C4-2B (cell line): ENCODE measurements at regions not wholly inside any gene's neighbourhood (a gene's known extent, or its start where the extent isn't known, plus 50 kb on each side); places are given as distances from the start of the nearest gene placed in this dataset.
"Not testable (repeated sequence)": the region's sequence is repeated elsewhere in the genome, so short reads cannot be mapped to it uniquely, and the experiment has no call there.

Experiments used
- H3K27ac ChIP-seq: fragments of 450-650 bp; 2 replicates; pipeline ENCODE4 v1.5.1; 2017
- ZFX ChIP-seq: fragments of 450-650 bp; IDR thresholded peaks from 2 replicates; pipeline ENCODE4 v1.6.1; 2017
- TF ChIP-seq, protein P1 (sequence below): fragments of 450-650 bp; conservative IDR thresholded peaks from 2 replicates; pipeline ENCODE4 v1.5.1; 2017; ENCODE audit warnings: mild to moderate bottlenecking

DNA sequence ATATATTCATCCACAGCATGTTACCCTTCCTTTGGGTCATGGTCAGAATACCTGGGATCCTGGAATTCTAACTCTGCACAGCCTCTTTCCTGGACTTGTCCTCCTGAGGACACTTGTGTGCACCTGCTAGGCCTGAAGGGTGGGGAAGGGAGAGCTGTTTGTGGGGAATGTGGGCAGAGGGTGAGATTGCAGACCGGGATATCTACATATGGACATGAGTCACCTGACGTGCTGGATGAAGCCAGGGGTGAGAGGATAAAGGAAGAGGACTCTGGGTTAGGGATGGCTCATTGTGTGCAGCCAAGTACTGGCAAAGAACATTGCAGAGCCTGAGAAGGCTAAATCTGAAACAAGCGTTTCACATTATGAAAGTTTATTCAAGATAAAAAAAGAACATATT is 241.4 kb upstream of the RPS23 start:
- H3K27ac ChIP-seq, result no peak overlapping the region
- no peak for TF ChIP-seq ZFX
- TF ChIP-seq, protein P1, sequence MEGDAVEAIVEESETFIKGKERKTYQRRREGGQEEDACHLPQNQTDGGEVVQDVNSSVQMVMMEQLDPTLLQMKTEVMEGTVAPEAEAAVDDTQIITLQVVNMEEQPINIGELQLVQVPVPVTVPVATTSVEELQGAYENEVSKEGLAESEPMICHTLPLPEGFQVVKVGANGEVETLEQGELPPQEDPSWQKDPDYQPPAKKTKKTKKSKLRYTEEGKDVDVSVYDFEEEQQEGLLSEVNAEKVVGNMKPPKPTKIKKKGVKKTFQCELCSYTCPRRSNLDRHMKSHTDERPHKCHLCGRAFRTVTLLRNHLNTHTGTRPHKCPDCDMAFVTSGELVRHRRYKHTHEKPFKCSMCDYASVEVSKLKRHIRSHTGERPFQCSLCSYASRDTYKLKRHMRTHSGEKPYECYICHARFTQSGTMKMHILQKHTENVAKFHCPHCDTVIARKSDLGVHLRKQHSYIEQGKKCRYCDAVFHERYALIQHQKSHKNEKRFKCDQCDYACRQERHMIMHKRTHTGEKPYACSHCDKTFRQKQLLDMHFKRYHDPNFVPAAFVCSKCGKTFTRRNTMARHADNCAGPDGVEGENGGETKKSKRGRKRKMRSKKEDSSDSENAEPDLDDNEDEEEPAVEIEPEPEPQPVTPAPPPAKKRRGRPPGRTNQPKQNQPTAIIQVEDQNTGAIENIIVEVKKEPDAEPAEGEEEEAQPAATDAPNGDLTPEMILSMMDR, result no peak

DNA sequence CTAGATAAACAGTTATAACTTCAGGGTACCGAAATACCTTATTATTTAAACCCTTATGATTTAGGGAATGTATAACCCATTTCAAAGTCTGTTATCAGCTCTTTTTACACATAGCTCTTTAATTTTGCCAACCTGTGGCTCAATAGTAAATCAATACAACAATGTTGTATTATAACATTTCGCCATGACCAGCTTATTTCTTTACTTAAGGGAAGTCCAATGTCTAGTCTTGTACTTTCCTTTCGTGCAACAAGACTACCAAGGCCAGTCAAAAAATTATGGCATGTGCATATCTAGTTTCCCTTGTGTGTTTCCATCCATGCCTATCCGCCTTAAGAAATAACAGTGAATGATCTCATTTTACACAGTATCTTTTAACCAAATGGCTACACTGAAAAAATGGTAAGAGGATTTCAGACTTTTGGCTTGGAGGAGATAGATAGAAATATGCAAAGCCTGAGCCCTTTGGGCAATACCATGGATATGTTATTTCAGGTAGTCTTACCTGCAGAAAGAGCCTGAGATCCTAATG is 239.5 kb upstream of the RPS23 start:
- no peak overlapping the region for H3K27ac ChIP-seq
- TF ChIP-seq ZFX, result no peak
- TF ChIP-seq, protein P1, result no peak

DNA sequence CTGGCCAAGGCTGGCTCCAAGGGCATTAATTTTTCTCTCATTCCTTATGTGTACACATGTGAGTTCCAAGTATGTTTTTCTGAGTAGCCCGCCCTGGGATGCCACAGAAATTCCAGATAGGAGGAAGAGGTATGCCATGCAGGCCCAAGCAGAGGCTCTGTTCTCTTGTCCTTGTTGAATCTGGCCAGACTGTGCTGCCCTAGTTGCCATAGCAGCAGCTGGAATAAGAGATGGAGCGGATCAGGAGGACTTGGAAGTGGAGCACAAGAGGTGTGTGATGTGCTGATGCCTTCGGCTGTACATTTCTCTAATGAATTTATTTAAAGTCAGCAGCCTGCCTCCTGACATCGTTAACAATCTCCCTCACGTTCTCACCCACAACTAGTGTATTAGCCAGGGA is 235.6 kb upstream of the RPS23 start:
- H3K27ac ChIP-seq, result no peak overlapping the region
- no peak for TF ChIP-seq ZFX
- TF ChIP-seq, protein P1, result no peak

DNA sequence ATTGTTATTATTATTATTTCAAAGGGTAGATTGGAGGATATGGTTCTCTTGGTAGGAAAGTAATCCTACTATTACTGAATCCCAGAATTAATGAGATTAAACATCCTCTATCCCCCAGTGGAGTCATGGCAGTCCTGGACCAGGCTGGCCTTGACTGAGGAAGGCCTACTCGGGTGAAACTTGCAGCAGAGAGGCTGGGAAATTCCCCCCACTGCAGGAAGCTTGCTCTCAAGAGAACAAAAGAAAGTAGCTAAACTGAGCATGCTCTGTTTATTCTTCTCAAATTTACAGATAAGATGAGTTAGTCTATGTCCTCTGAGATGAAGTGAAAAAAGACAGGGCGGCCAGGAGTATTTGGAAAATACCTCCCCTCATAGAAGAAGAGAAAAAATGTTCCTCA is 233.9 kb upstream of the RPS23 start:
- no peak overlapping the region for H3K27ac ChIP-seq
- no peak for TF ChIP-seq ZFX
- TF ChIP-seq, protein P1, result no peak

DNA sequence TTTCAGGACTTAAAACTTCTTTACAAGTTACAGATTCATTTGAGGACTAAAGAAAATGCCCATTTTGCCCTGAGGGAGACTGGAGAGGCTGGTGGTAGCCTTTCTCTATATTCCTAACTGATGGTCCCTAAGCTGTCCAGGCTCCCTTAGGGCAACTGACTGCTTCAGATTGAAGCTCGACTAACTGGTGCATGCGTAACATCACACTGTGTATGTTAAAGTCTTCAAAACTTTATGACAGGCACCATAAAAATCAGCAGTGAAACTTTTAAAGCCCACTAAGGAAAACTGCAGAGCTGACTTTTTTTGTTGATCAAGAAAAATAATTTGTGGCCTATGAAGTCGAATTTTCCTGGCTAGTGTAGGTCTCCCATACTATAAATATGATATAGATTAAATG is 233.0 kb upstream of the RPS23 start:
- no peak for TF ChIP-seq ZFX
- TF ChIP-seq, protein P1, result no peak
- H3K27ac ChIP-seq, result no peak overlapping the region

DNA sequence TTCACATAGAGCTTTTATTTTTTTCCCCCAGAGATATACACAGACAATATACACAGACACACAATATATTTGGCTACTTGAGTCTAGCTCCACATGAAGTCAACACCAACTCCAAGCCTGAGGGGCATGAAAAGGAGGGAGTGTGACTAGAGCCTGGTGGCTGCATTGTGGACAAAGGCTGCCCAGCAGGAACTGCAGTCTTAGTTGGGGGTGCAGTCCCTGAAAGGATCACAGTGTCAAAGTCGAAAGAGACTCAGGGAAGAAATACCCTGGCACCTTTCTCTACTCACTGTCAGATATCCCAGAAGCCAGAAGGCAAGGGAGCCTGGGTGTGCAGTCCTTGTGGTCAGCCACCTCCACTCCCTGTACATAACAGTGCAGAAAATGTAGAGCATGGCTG is 231.6 kb upstream of the RPS23 start:
- no peak overlapping the region for H3K27ac ChIP-seq
- no peak for TF ChIP-seq ZFX
- TF ChIP-seq, protein P1, result no peak

DNA sequence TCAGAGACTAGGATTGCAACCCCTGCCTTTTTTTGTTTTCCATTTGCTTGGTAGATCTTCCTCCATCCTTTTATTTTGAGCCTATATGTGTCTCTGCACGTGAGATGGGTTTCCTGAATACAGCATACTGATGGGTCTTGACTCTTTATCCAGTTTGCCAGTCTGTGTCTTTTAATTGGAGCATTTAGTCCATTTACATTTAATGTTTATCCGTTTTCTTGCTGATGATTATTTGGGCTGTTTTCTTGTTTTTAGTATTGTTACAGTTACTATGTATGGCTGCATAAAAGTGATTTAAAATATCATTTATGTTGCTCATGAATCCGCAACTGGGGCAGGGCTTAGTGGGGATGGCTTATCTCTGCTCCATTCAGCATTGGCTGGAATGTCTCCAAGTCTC is 228.2 kb upstream of the RPS23 start:
- not testable (repeated sequence) for H3K27ac ChIP-seq

DNA sequence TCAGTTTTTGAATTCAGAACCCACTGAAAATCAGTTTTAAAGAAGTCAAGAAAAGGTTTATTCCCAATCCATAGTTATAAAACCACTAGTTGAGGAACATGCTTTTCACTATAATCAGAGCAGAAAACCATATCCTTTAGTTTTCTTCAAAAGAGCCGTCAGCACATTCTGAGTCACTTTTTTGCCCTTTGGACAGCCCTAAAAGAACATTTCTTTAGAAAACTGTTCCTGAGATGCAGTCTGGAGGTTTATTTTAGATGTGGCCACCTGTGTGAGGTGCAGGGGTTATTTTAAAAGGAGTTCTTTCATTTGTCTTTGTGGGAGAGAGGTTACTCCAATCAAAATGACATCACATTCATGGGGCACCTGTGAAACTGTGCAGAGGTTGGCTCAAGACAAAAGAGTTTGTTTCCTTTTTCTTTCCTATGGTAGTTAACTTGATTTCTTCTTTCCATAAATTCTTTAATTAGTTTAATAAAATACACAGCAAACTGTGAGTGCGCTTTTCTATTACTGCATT is 221.6 kb upstream of the RPS23 start:
- TF ChIP-seq, protein P1, result no peak
- TF ChIP-seq ZFX, result no peak
- H3K27ac ChIP-seq, result no peak overlapping the region
